ENCODE measurements at regions not wholly inside any gene's neighbourhood (a gene's known extent, or its start where the extent isn't known, plus 50 kb on each side); places are given as distances from the start of the nearest gene placed in this dataset. TPM values are rescaled to one million over a fixed set of nuclear protein-coding genes. Genes with fewer than 3 reads are reported as not detected.

DNA sequence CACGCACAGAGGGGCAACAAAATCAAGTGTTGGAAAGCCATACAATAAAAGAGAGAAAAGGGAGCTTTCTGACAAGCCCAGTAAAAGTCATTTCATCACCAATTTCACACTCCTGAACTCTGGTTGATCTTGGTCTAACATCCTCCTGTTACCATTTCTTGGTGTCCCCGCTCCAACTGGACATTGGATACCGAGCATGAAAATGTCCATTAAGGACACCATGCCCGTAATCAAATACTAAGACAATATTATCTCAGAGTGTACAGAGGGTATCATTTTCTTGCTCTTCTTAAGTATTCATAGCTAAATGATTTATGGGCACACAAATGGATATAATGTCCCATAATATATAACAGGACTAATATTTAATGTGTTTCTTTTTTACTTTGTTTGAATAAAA, 218.9 kb downstream of the EPHA4 start:
- no peak overlapping the region for H3K27ac Mint-ChIP-seq

DNA sequence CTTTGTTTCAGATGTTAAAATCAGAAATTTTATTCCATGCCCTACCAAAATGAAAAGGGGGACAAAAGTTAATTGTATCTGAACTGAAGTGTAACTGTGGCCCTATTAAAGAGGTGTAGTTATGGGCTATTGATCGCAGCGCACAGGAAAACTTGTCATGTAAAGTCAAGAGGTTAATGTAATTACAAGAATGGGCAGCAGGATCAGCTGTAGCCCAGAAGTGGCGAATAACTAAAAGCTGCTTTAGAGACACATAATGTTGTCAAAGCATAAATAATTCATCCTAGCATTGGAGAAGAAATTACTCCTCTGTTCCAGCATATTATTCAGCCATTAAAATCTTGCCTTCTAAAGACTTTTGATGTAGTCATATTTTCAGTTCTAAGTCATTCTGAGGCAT, 211.8 kb downstream of the EPHA4 start:
- H3K27ac Mint-ChIP-seq, result no peak overlapping the region
- peaks cover 8% of the 10 kb centered on the region for H3K27me3 Mint-ChIP-seq
- H3K9me3 Mint-ChIP-seq (ENCODE audit: low read depth), result no peaks in the 10 kb centered on the region
- H3K4me3 Mint-ChIP-seq (ENCODE audit: low read depth), result no peak overlapping the region
- DNase-seq (ENCODE audit: low spot score, unreplicated experiment), result no peak
- H3K4me1 Mint-ChIP-seq (ENCODE audit: low read depth), result no peaks in the 10 kb centered on the region
- TF ChIP-seq, protein P1, sequence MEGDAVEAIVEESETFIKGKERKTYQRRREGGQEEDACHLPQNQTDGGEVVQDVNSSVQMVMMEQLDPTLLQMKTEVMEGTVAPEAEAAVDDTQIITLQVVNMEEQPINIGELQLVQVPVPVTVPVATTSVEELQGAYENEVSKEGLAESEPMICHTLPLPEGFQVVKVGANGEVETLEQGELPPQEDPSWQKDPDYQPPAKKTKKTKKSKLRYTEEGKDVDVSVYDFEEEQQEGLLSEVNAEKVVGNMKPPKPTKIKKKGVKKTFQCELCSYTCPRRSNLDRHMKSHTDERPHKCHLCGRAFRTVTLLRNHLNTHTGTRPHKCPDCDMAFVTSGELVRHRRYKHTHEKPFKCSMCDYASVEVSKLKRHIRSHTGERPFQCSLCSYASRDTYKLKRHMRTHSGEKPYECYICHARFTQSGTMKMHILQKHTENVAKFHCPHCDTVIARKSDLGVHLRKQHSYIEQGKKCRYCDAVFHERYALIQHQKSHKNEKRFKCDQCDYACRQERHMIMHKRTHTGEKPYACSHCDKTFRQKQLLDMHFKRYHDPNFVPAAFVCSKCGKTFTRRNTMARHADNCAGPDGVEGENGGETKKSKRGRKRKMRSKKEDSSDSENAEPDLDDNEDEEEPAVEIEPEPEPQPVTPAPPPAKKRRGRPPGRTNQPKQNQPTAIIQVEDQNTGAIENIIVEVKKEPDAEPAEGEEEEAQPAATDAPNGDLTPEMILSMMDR (IDR thresholded peaks at IDR 0.05; ENCODE audit: unreplicated experiment), result no peak
- H3K36me3 Mint-ChIP-seq (ENCODE audit: insufficient read depth), result no peaks in the 10 kb centered on the region

More for the DNA sequence above, 218.9 kb downstream of the EPHA4 start:
- TF ChIP-seq, protein P1 (IDR thresholded peaks at IDR 0.05; ENCODE audit: unreplicated experiment), result no peak
- Mint-ChIP-seq H3K27me3 (peaks cover 3% of the 10 kb centered on the region), H3K9me3 (ENCODE audit: low read depth) (no peaks in the 10 kb centered on the region), H3K36me3 (ENCODE audit: insufficient read depth) (no peaks in the 10 kb centered on the region), H3K4me3 (ENCODE audit: low read depth) (no peak overlapping the region), H3K4me1 (ENCODE audit: low read depth) (no peaks in the 10 kb centered on the region)
- no peak for DNase-seq (ENCODE audit: low spot score, unreplicated experiment)

DNA sequence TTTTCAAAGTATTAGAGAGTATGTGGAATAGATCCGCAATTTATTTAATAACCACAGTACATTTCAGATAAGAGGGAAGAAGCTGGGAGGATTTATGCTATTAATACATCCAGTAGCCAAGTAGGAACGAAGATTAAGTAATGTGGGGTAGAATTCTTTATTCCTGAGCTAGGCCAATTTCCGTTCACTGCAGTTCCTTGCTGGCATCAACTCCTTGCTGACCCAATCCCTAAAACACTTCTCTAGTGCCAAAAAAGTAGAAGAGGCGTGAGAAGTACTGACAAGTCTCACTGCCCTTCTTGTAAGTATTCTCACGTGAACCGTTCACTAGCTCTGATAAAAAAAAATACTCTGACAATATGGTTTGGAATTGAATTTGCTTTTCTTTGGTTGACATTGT, 211.4 kb downstream of the EPHA4 start:
- Mint-ChIP-seq H3K9me3 (ENCODE audit: low read depth) (no peaks in the 10 kb centered on the region), H3K36me3 (ENCODE audit: insufficient read depth) (no peaks in the 10 kb centered on the region), H3K4me1 (ENCODE audit: low read depth) (no peaks in the 10 kb centered on the region), H3K4me3 (ENCODE audit: low read depth) (no peak overlapping the region), H3K27me3 (peaks cover 6% of the 10 kb centered on the region), H3K27ac (no peak overlapping the region)
- no peak for DNase-seq (ENCODE audit: low spot score, unreplicated experiment)
- TF ChIP-seq, protein P1 (IDR thresholded peaks at IDR 0.05; ENCODE audit: unreplicated experiment), result no peak

DNA sequence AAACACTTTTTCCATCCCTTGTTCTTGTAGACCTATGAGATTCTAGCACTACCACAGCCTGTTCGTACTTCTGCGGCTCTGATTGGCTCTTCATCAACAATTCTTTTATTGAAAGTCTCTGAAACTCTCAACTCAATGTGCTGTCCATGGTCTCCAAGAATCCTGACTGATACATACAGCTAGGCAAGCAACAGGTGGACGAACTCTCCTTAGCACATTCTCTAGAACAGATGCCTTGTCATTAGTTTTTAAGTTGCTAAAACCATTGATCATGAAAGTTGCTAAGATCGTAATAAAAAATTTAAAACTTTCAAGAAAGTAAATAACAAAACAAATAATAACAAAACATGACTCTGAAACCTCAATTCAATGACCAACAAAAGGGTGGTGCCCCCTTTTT, 210.5 kb downstream of the EPHA4 start:
- Mint-ChIP-seq H3K9me3 (ENCODE audit: low read depth) (no peaks in the 10 kb centered on the region), H3K36me3 (ENCODE audit: insufficient read depth) (no peaks in the 10 kb centered on the region), H3K27me3 (peaks cover 4% of the 10 kb centered on the region), H3K4me3 (ENCODE audit: low read depth) (no peak overlapping the region), H3K4me1 (ENCODE audit: low read depth) (no peaks in the 10 kb centered on the region), H3K27ac (no peak overlapping the region)
- TF ChIP-seq, protein P1 (IDR thresholded peaks at IDR 0.05; ENCODE audit: unreplicated experiment), result no peak
- DNase-seq (ENCODE audit: low spot score, unreplicated experiment), result no peak

DNA sequence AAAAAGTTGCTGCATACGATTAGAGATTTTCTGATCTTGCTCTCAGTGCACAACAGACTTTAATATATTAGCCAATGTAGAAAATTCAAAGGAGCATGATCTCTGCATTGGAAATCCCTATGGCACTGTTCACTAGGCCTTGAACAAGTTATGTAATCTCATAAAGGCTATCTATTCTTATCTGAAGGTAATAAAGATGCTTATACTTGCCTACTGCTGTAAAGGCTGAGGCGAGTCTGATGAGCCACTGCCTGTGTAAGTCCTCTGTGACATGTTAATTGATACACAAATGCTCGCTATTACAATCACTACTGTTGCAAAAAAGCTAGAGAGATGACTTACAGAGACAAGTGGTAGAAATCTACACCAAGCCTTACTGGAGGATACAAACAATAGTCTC, 207.4 kb downstream of the EPHA4 start:
- DNase-seq (ENCODE audit: low spot score, unreplicated experiment), result no peak
- TF ChIP-seq, protein P1 (IDR thresholded peaks at IDR 0.05; ENCODE audit: unreplicated experiment), result no peak
- H3K36me3 Mint-ChIP-seq (ENCODE audit: insufficient read depth), result no peaks in the 10 kb centered on the region
- no peaks in the 10 kb centered on the region for H3K9me3 Mint-ChIP-seq (ENCODE audit: low read depth)
- peaks cover 9% of the 10 kb centered on the region for H3K27me3 Mint-ChIP-seq
- H3K4me3 Mint-ChIP-seq (ENCODE audit: low read depth), result no peak overlapping the region
- H3K27ac Mint-ChIP-seq, result no peak overlapping the region
- H3K4me1 Mint-ChIP-seq (ENCODE audit: low read depth), result no peaks in the 10 kb centered on the region

Small RNAs in the stretch of these regions (microRNA-seq; reads per million reads assigned to microRNA genes)
- not detected for gene MIR4268 (ENCODE audit: borderline number of aligned reads, unreplicated experiment)
